ENCODE measurements at regions not wholly inside any gene's neighbourhood (a gene's known extent, or its start where the extent isn't known, plus 50 kb on each side); places are given as distances from the start of the nearest gene placed in this dataset.
A peak's percentile ranks its signal among the peaks of the same experiment; 100 is the strongest.

DNA sequence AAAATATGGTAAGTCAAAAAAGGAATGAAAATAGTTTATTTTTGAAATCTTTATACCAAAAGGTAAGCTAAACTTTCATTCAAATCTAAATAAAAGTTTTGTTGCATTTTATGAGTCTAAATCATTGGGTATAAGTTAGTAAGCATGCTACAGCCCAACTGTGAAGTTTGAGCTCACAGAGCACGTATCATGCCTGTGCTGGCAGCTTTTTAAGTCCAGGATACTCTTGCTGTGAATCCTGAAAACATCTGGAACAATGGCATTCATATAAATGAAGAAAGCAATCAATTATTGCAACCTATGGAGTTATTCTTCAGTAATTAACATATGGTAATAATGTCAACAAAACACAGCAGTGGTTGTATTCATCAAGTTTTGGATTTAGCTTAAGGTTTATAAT lies 656.9 kb downstream of the RFPL4B start:
- no peak overlapping the region for H3K4me3 ChIP-seq (replicated peaks in 1 of 2; ENCODE audit: low read depth in 2 of 2, low read length in 2 of 2)
- no peak for DNase-seq (ENCODE audit: low read depth in 2 of 2)
- TF ChIP-seq, protein P1, sequence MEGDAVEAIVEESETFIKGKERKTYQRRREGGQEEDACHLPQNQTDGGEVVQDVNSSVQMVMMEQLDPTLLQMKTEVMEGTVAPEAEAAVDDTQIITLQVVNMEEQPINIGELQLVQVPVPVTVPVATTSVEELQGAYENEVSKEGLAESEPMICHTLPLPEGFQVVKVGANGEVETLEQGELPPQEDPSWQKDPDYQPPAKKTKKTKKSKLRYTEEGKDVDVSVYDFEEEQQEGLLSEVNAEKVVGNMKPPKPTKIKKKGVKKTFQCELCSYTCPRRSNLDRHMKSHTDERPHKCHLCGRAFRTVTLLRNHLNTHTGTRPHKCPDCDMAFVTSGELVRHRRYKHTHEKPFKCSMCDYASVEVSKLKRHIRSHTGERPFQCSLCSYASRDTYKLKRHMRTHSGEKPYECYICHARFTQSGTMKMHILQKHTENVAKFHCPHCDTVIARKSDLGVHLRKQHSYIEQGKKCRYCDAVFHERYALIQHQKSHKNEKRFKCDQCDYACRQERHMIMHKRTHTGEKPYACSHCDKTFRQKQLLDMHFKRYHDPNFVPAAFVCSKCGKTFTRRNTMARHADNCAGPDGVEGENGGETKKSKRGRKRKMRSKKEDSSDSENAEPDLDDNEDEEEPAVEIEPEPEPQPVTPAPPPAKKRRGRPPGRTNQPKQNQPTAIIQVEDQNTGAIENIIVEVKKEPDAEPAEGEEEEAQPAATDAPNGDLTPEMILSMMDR (IDR thresholded peaks at IDR 0.05; ENCODE audit: low read depth, low read length) = no peak

DNA sequence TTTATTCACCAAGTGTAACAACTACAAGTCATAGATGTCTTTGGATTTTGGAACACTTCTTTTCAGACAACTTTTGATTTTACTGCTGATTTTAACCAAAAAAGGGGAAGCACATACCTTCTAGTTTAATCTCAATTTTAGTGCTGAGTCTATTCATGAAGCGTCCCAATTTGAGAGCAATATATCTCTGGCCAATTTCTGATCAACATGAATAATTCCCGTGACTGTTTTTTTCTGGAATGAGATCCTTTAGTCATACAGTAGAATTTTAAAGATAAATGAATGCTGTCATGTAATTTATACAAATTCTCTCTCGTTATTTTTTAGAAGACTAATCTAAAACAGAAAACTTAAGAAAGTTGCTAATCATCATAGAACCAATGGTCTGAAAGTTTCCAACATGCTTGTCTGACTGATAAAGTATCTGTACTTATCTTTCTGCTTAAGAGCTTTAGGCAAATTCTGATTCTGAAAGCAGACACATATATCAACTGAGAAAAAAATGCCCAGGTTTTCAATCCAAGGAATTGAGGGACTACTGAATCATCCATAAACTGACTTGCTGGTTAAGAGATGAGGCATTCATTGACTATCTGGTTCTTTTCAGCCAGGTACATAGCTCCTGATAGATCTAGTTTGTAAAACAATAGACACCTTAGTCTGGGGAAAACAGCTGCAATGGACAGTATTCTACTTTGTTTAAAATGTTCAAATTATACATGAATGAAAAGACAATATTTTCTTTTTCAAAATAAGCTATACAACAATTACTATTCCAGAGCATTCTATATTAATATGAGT lies 657.5 kb downstream of the RFPL4B start:
- TF ChIP-seq, protein P1 (IDR thresholded peaks at IDR 0.05; ENCODE audit: low read depth, low read length) = no peak
- no peak overlapping the region for H3K4me3 ChIP-seq (replicated peaks in 1 of 2; ENCODE audit: low read depth in 2 of 2, low read length in 2 of 2)
- no peak for DNase-seq (ENCODE audit: low read depth in 2 of 2)

DNA sequence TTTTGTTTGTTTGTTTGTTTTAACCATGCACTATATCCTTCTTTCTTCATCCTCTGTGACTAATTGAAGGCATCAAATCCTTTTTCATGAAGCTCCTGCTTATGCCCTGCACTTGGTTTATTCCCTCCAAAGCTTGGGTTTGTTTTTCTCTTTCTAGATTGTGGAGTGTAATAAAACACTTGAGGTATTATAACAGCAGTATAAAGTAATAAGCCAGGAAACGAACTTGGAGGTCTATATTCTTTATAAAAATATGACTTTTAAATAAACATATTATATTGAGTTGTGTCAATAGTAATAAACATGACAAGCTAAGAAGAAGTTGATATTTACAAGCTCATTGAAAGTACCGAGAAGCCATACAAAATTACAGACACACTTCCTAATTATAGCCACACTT lies 659.4 kb downstream of the RFPL4B start:
- TF ChIP-seq, protein P1 (IDR thresholded peaks at IDR 0.05; ENCODE audit: low read depth, low read length) = no peak
- DNase-seq (ENCODE audit: low read depth in 2 of 2) = no peak
- no peak overlapping the region for H3K4me3 ChIP-seq (replicated peaks in 1 of 2; ENCODE audit: low read depth in 2 of 2, low read length in 2 of 2)

DNA sequence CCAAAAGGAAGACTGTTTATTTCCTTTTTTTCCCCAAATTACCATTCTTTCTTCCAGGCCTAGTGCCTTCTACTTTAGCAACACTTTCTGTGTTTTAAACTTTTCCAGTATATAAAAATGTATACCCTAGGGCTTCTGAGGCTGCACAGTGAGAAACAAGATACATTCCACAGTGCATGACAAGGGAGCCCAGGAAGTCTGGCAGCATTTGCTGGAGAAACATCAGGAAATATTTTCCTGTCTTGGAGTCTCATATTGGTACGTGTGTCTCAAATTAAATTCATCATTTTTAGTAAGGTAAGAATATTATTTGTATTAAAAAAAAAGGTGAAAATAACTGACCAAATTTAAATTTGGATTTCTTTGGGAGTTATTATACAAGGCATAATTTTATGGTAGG lies 662.6 kb downstream of the RFPL4B start:
- TF ChIP-seq, protein P1 (IDR thresholded peaks at IDR 0.05; ENCODE audit: low read depth, low read length) = no peak
- peak; percentile 49 to 53 for DNase-seq (ENCODE audit: low read depth in 2 of 2)
- H3K4me3 ChIP-seq (replicated peaks in 1 of 2; ENCODE audit: low read depth in 2 of 2, low read length in 2 of 2) = no peak overlapping the region

DNA sequence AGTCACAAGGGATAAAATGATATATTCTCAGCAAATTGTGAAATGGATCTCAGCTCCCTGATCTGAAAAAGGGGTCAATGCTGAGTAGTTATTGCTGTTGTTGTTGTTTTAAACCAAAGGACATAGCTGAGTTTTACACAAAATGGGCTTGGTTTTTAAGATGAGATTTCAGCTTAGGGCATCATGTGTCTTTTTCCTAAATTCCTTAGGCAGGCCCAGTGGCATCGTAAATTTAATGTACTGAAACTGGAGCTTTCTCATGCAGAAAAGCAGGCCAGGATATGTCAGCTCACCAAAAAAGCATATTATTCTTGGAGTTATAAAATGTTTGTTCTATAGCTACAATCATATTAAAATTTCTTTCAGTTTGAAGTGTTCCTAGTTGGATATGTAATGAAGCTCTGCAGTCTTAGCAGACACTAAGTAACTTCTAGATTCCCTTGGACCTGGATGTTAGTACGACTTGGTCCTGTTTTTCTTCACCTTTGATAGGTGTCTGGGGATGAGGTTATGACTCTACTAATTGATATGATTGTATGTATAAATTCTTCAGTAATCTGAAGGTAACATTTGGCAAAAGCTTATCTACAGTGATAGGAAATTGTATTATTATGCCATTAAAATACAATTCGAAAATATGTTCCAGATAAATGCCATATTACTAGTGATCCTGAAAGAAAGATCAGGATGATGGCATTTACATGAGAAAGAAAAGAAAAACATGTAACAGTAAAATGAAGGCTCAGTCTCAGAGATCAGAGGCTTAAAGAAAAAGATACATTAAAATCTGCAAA lies 663.3 kb downstream of the RFPL4B start:
- H3K4me3 ChIP-seq (replicated peaks in 1 of 2; ENCODE audit: low read depth in 2 of 2, low read length in 2 of 2) = no peak overlapping the region
- no peak for DNase-seq (ENCODE audit: low read depth in 2 of 2)
- TF ChIP-seq, protein P1 (IDR thresholded peaks at IDR 0.05; ENCODE audit: low read depth, low read length) = no peak

DNA sequence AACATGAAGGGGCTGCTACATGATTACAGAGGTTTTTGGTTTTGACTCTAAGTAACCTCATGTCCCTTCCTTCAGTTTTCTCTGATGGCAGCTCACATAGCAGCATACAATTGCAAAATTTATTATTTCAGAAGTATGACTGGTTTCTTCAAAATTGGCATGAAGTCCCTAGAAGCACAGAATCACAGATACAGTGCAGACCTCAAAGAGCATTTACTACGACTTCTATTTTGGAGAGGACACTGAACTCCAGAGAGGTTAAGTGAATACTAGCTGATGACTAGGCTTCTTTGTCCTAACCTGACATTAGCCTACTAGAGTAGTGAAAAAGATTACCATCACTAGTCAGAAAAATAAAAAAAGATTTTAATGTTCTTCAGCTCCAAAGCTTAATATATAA lies 664.3 kb downstream of the RFPL4B start:
- TF ChIP-seq, protein P1 (IDR thresholded peaks at IDR 0.05; ENCODE audit: low read depth, low read length) = no peak
- peak; percentile 50 to 52 for DNase-seq (ENCODE audit: low read depth in 2 of 2)

More for the DNA sequence above, 664.3 kb downstream of the RFPL4B start:
- H3K4me3 ChIP-seq (replicated peaks in 1 of 2; ENCODE audit: low read depth in 2 of 2, low read length in 2 of 2) = no peak overlapping the region

Measured in cardiac fibroblast (primary cell).